HT1080 (cell line): ENCODE measurements at regions not wholly inside any gene's neighbourhood (a gene's known extent, or its start where the extent isn't known, plus 50 kb on each side); places are given as distances from the start of the nearest gene placed in this dataset. TPM values are rescaled to one million over a fixed set of nuclear protein-coding genes. Genes with fewer than 3 reads are reported as not detected.
"Not testable (repeated sequence)": the region's sequence is repeated elsewhere in the genome, so short reads cannot be mapped to it uniquely, and the experiment has no call there.

Source experiments
- DNase-seq: peaks from one replicate; pipeline ENCODE4 v3.0.0-alpha.2; 2015; ENCODE audit warnings: low read depth
- small RNA-seq: library from RNA; depleted of rRNA; stranded (forward); fragments of <200 nt; gene quantifications from one replicate; pipeline ENCODE3, GENCODE V24; 2014

DNA sequence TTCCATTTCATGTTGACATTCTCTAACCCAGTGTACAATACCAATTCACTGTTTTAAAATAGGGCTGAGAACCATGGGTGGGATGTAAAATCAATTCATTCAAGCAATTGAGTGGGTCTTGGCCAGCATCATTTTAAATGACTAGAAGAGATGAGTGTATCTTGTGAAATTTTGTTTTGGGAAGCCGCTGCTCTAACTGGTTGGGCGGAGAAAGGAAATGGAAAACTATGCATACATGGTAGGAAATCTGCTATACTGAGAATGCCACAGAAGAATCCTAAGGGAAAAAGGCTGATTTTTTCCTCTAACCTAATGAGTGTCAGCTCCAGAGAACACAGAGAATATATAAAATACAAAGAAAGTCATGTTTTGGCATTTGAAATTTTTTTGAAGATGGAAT lies 54.8 kb upstream of the DCLK2 start:
- DNase-seq, result no peak

DNA sequence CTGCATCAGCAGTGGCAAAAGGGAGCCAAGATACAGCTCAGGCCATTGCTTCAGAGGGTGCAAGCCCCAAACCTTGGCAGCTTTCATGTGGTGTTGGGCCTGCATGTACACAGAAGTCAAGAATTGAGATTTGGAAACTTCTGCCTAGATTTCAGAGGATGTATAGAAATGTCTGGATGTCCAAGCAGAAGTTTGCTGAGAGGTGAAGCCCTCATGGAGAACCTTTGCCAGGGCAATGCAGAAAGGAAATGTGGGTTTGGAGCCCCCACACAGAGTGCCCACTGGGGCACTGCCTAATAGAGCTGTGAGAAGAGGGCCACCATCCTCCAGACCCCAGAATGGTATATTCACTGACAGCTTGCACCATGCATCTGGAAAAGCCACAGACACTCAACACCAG lies 51.3 kb upstream of the DCLK2 start:
- DNase-seq, result not testable (repeated sequence)

Small RNA genes lying in the stretch of these regions (small RNA-seq; reads per million reads assigned to genes)
- not detected for gene RNA5SP167
- gene RNU6-1230P, result not detected
